NOMO-1 treated with dmso at 0.1 percent for 144 hours (cell line): ENCODE measurements at regions not wholly inside any gene's neighbourhood (a gene's known extent, or its start where the extent isn't known, plus 50 kb on each side); places are given as distances from the start of the nearest gene placed in this dataset.
"Not testable (repeated sequence)": the region's sequence is repeated elsewhere in the genome, so short reads cannot be mapped to it uniquely, and the experiment has no call there.

Source experiments
- DNase-seq: peaks from one replicate; lab custom pipeline; 2025; ENCODE audit not compliant: unreplicated experiment; lab: John Stamatoyannopoulos, UW

DNA sequence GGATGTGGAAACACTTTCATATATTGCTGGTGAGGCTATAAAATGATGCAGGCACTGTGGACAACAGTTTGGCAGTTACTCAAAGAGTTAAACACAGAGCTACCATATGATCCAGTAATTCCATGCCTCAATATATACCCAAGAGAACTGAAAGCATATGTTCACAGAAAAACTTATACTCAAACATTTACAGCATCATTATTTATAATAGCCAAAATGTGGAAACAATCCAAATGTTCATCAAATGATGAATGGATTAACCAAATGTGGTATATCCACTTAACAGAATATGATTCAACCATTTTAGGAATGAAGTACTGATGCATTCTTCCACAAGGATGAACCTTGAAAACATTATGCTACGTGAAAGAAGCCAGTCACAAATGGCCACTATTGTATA is 603.8 kb downstream of the IQCM start:
- DNase-seq, result no peak

DNA sequence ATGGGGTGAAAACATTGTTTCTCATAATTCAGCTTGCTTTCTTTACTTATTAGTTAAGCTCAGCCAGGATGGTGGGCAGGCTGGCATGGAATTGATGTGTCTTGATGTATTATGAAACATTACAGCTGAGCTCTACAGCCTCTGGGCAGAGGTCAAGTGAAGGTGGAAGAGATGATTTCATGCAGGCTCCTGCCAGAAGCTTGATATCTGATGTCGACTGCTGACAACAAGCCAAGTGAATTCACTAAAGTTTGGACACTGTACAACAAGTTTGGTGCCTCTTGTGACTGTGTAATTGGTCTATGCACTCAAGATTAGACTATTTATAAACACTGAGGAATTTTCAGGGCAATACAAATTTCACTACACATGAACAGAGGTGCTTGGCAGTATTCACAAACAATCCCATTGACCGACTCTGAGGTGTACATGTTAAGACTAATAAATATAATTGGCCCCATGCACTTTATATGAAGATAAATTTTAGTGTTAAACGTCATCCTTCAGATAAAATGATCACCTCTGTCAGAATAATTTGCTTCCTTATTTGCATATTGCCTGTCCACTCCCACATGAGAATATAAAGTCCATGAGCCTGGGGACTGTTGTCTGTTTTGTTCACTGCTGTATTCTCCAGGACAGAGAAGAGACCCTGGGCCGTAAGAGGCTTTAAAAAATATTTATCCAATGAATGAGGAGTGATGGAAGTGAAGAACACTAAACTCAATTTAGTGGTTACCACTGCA is 612.2 kb downstream of the IQCM start:
- no peak for DNase-seq

GRCh38 chr4:149202117-149202516 is 613.5 kb downstream of the IQCM start:
- DNase-seq, result no peak

DNA sequence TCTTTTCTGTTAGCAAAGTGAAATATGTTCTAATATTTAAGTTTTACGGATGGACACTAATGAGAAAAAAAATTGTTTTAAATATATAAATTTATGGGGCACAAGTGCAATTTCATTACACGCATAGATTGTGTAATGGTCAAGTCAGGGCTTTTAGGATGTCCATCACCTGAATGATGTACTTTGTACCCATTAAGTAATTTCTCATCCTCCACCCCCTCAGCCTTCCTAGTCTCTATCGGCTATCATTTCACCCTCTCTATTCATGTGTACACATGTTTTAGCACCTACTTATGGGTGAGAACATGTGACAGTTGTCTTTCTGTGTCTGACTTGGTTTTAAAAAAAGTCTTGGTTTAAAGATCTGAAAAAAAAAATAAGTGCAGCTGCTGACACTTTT is 616.0 kb downstream of the IQCM start:
- DNase-seq, result no peak

GRCh38 chr4:149194061-149194460 is 621.6 kb downstream of the IQCM start:
- no peak for DNase-seq

DNA sequence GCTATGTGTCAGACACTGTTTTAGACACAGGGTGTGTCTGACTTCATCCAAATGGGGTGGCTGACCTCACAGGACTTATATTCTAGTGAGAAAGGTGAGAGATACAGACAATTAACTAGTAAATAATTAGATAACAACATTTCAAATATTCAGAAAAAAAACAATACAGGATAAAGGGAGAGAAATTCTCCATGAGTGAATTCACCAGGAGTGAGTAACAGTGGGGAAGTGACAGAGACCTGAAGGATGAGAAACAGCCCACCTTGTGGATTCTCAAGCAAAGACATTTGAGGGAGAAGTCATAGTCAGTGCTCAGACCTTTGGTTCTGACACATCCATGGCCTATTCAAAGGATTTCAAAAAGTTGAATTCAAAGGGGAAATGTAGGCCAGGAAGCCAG is 627.9 kb downstream of the IQCM start:
- DNase-seq, result no peak

GRCh38 chr4:149183638-149184037 is 632.0 kb downstream of the IQCM start:
- DNase-seq, result no peak

DNA sequence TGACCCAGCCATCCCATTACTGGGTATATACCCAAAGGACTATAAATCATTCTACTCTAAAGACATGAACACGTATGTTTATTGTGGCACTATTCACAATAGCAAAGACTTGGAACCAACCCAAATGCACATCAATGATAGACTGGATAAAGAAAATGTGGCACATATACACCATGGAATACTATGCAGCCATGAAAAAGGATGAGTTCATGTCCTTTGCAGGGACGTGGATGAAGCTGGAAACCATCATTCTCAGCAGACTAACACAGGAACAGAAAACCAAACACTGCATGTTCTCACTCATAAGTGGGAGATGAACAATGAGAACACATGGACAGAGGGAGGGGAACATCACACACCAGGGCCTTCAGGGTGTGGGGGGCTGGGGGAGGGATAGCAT is 634.2 kb downstream of the IQCM start:
- DNase-seq, result not testable (repeated sequence)

DNA sequence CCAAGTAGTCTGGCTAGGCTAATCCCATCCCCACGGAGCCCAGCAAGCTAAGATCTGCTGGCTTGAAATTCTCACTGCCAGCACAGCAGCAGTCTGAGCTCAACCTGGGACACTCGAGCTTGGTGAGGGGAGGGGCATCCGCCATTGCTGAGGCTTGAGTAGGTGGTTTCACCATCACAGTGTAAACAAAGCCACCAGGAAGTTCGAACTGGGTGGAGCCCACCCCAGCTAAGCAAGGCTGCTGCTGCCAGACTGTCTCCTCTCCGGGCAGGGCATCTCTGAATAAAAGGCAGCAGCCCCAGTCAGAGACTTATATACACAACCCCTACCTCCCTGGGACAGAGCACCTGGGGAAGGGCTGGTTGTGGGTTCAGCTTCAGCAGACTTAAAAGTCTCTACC is 639.6 kb downstream of the IQCM start:
- no peak for DNase-seq

GRCh38 chr4:149175549-149175948 is 640.1 kb downstream of the IQCM start:
- DNase-seq, result no peak

DNA sequence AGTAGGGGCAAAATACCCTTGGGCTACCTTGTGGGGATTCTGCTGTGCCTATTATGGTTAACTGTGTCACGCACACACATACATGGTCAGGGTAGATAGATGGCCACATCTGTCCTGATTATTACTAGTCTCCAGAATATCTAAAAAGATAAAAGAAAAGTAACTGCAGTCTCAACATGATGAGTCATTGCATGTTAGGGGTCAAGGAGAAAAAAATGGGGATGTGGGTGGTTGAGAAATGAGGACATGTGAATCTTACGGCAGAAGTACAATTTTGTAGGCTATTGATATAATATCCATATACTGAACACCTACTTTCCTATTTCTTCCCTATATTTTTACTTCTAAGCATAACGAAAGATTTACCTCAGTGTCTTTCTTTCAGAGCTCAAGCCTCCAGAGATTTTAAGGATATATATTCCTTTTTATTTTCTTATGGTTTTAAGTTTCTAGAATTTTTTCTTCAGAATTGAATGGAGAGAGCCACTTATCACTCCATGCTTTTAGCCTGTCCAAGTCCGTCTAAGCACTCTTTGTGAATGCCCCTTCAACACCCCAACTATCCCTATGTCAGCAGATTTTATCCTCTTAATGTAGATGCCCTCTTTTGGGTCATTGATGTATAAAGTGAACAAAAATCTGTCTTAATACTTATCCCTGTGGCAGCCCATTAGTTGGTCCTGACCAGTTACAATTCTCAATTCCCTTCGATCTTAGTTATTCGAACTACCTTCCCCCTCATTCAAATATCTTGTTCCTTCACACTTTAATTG is 642.2 kb downstream of the IQCM start:
- no peak for DNase-seq

GRCh38 chr4:149168645-149169044 is 647.0 kb downstream of the IQCM start:
- DNase-seq, result no peak

GRCh38 chr4:149166876-149167275 is 648.8 kb downstream of the IQCM start:
- DNase-seq, result no peak

DNA sequence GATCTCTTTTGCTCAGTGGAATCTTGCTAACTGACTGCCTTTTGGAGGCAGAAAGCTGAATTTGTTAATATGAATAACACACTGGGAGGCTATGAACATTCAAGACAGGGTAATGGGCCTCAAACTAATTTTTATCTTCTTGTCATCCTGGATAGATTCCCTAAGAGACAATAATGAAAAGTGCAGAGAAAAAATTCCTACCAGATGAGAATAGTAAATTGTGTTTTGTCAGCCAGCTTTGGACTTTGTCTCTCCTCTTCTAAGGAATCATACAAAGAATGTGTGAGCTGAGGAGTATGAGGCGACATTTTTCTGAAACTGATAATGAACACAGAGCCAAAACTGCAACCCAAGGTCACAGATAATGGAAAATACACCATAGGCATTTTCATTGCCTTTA is 649.3 kb downstream of the IQCM start:
- DNase-seq, result no peak

GRCh38 chr4:149164282-149164681 is 651.4 kb downstream of the IQCM start:
- no peak for DNase-seq

DNA sequence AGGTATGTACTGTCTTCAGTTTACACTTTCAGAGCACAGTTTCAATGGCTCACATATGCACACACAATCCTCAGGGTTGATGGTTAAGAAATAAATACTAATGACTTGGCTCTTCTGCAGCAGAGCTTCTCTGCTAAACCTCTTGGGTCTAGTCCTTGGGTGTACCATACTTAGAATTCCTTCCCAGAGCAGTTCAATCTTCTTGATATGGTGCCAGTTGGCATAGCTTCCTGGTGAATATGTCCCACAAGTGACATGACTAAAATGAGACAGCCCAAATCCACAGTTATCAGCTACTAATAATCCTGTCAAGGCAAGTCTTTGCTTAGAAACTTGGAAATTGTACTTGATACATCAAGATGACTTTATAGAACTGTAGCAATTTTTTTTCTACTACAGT is 654.4 kb downstream of the IQCM start:
- no peak for DNase-seq

DNA sequence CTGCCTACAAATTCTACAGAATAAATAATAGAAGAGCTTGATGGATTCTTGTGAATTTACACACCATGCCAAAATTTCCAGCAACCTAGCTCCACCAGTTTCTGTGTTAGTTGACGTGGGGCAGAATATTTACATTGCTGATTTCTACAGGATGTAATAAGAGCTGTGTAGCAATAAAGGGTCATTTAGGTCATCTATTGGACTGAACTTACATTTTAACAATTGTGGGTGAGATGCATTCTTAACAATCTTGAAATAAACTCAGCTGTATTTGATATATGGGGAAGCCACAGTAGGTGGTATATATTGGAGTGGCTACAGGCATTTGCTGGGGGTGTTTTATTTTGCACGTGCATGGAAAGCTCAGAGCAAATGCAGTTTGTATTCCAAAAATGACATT is 655.3 kb downstream of the IQCM start:
- no peak for DNase-seq

DNA sequence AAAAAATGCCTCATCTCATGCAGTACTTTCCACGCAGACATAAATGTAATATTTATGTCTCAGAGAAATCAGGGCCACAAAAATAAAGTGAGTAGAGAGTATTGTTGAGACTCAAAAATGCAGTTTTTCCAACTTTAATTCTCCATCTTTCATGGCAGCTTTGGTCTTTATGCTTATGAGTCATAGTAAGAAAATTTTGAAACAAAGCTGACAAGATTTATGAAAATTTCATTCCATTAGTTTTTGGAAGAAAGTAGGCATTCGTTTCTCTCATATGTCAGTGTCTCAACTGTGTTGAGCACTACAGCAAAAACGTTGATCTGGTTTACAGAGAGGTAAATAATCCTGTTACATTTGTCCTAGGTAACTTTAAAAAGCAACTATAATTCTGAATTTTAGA is 656.8 kb downstream of the IQCM start:
- DNase-seq, result no peak

- no peak for DNase-seq
Measured at GRCh38 chr4:149145803-149146202, 669.8 kb downstream of the IQCM start.

- DNase-seq, result no peak
Measured at GRCh38 chr4:149144060-149144459, 671.6 kb downstream of the IQCM start.

GRCh38 chr4:149141391-149141790 is 674.3 kb downstream of the IQCM start:
- no peak for DNase-seq

GRCh38 chr4:149140841-149141240 is 674.8 kb downstream of the IQCM start:
- DNase-seq, result no peak
